ENCODE measurements at regions not wholly inside any gene's neighbourhood (a gene's known extent, or its start where the extent isn't known, plus 50 kb on each side); places are given as distances from the start of the nearest gene placed in this dataset.

DNA sequence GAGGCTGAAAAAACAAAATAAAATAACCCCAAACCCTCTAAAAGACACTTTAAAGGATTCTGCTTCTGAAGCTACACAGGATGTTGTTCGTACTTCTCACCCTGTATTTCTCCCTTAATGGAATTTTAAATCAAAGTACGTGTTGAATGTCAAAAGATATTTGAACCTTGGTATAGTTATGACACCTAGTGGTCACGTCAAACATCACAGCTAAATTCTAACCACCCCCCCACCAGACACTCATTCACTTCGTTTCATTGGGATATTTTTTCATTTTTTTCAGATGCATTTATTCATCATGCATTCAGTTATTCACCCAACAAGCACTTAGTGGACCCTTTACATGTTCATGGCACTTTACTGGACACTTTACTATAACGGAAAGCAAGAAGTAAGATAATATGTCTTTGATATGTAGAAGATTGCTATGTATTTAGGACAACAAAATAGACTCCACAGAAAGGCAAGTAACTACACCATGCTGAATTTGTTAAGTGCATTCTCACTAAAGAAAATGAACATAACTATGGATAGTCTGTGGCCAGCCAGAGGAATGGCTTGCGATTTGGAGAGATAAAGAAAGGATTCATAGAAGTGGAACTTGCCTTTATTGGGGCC lies 62.5 kb upstream of the GPR174 start:
- DNase-seq (ENCODE audit: low read depth): peak; percentile 14
- TF ChIP-seq CTCF (conservative IDR thresholded peaks at IDR 0.05; ENCODE audit: low read length): peak; percentile 56
- H3K4me3 ChIP-seq (ENCODE audit: low read length): no peak overlapping the region

GRCh38 chrX:79082899-79083298 lies 61.6 kb upstream of the GPR174 start:
- no peak for TF ChIP-seq CTCF (conservative IDR thresholded peaks at IDR 0.05; ENCODE audit: low read length)
- no peak for DNase-seq (ENCODE audit: low read depth)

DNA sequence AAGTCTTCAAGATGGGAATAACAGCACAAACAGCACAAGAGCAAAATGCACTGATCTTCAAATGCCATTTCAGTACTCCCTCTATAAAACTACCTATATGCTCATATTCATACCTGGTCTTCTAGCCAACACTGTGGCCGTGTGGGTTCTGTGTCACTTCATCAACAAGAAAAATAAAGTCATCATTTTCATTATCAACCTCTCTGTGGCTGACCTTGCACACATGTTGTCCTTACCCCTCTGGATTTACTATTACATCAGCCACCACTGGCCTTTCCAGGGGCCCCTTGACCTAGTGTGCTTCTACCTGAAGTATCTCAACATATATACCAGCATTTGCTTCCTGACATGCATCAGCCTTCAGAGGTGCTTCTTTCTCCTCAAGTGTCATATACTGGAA lies 59.6 kb upstream of the GPR174 start:
- DNase-seq (ENCODE audit: low read depth): no peak
- no peak for TF ChIP-seq CTCF (conservative IDR thresholded peaks at IDR 0.05; ENCODE audit: low read length)
- no peak overlapping the region for H3K4me3 ChIP-seq (ENCODE audit: low read length)

More at GRCh38 chrX:79082899-79083298, 61.6 kb upstream of the GPR174 start:
- no peak overlapping the region for H3K4me3 ChIP-seq (ENCODE audit: low read length)

DNA sequence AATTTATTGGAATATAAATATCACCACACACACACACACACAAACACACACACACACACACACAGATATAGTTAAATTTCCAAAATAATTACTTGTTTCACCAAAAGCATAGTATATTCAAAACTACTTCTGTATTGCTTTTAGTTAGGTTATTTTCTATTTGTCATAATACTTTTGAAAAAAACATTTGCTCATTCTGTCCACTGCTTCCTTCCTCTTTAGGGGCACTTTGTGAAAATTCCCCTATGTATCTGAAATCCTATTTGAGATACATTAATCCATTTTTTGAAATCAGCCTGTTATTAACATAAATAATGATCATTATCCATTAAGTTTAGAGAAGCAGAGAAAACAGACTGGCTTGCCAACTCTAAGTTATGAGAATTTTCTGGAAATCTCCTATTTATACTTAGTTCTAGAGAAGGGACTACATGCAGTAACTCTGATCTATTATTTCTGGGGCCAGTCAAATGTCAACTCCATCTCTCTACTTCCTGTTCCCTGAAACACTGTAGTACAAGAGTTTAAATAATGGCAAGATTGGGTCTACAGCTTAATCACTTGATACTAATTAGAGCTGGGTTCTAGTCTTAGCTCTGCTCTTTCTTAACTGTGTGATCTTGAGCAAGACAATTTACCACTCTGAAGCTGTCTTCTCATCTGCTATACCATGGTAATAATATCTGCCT lies 54.4 kb upstream of the GPR174 start:
- no peak overlapping the region for H3K4me3 ChIP-seq (ENCODE audit: low read length)
- no peak for TF ChIP-seq CTCF (conservative IDR thresholded peaks at IDR 0.05; ENCODE audit: low read length)
- no peak for DNase-seq (ENCODE audit: low read depth)

- no peak for DNase-seq (ENCODE audit: low read depth)
- TF ChIP-seq CTCF (conservative IDR thresholded peaks at IDR 0.05; ENCODE audit: low read length): no peak
Observed at GRCh38 chrX:79094075-79094832, 50.2 kb upstream of the GPR174 start.

More at GRCh38 chrX:79094075-79094832, 50.2 kb upstream of the GPR174 start:
- no peak overlapping the region for H3K4me3 ChIP-seq (ENCODE audit: low read length)
